ENCODE measurements at regions not wholly inside any gene's neighbourhood (a gene's known extent, or its start where the extent isn't known, plus 50 kb on each side); places are given as distances from the start of the nearest gene placed in this dataset.

DNA sequence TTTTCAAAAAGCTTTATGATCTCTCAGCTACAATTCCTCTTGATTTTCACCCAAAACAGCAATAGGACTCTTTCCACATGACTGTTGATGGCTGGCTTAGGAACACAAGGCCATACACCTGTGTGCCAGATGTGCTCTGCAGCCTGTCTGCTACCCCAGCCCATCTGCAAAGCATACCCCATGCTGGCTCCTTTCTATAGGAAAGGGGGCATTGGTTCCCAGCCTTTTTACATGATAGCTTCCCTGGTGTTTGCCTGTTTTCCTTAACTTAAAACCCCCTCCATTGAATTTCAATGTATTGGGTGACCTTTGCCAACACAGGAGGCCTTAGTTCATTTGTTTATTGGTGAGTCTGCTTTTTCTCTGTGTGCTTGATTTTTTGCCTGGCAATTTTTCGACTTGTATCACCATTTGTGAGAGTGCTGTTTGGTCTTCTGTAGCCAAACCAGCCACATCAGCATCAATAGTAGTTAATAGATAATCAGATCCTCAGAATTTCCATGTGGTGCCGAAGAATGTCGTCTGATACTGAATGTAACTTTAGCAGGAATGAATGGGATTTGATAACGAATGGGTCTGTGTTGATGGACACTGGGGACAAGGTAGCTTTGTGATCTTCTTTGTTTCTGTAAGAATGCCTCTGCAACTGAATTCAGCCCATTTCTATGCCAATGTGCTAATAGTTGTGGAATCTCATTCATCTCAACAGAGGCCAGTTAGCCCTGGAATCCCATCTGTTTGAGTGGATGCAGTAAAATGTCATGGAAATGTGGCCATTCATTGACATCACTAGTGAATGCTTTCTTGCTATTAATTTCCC, 272.2 kb upstream of the RARB start:
- Histone ChIP-seq H3K4me2 (ENCODE audit: low read length) (no peak overlapping the region), H3K4me1 (ENCODE audit: insufficient read depth, low read length, poor library complexity, severe bottlenecking) (no peaks in the 10 kb centered on the region), H3K27ac (ENCODE audit: low read depth, low read length, poor library complexity, severe bottlenecking) (no peak overlapping the region), H3K4me3 (ENCODE audit: low read depth, low read length, poor library complexity, severe bottlenecking) (no peak overlapping the region), H2AFZ (ENCODE audit: low read length) (no peak overlapping the region), H3K79me2 (ENCODE audit: insufficient read depth, low read depth, low read length) (no peaks in the 10 kb centered on the region), H4K20me1 (ENCODE audit: insufficient read depth, low read length) (no peaks in the 10 kb centered on the region), H3K9me2 (ENCODE audit: insufficient read depth, low read length) (no peaks in the 10 kb centered on the region), H3K36me3 (ENCODE audit: insufficient read depth, low read length) (no peaks in the 10 kb centered on the region), H3K9me3 (ENCODE audit: low read length) (no peaks in the 10 kb centered on the region)
- ChIA-PET POLR2A (no interaction called here), CTCF (ENCODE audit: unreplicated experiment) (no interaction called here)
- no peak for DNase-seq (ENCODE audit: low spot score)
- intact Hi-C loops (cut with micrococcal nuclease; ENCODE audit: unreplicated experiment): no loop called here
- BruUV-seq (replicated peaks): no TSS peak
- no peak for TF ChIP-seq EZH2phosphoT487 (IDR thresholded peaks at IDR 0.05; ENCODE audit: borderline replicate concordance, low read depth, low read length)
- TF ChIP-seq, protein P1, sequence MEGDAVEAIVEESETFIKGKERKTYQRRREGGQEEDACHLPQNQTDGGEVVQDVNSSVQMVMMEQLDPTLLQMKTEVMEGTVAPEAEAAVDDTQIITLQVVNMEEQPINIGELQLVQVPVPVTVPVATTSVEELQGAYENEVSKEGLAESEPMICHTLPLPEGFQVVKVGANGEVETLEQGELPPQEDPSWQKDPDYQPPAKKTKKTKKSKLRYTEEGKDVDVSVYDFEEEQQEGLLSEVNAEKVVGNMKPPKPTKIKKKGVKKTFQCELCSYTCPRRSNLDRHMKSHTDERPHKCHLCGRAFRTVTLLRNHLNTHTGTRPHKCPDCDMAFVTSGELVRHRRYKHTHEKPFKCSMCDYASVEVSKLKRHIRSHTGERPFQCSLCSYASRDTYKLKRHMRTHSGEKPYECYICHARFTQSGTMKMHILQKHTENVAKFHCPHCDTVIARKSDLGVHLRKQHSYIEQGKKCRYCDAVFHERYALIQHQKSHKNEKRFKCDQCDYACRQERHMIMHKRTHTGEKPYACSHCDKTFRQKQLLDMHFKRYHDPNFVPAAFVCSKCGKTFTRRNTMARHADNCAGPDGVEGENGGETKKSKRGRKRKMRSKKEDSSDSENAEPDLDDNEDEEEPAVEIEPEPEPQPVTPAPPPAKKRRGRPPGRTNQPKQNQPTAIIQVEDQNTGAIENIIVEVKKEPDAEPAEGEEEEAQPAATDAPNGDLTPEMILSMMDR (conservative IDR thresholded peaks at IDR 0.05; ENCODE audit: low read length): no peak

DNA sequence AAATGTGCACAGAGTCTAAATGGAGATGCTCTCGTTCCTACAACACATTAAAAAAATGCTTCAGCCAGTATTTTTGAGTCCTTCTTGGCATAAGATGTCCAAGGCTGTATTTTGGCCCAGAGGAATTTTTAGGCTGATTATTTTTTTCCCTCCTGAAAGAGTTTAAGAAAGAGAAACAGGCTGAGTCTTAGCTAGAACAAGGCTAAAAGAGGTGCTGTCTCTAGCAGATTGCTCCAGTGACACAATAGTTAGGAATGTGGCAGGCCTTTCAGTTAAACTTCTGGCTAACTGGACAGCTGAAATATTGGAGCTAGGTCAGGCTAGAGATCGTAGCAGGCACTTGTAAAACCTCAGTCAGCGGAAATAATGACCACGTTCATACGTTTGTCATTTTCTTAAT, 271.4 kb upstream of the RARB start:
- H3K9me3 ChIP-seq (ENCODE audit: low read length): no peaks in the 10 kb centered on the region
- BruUV-seq (replicated peaks): no TSS peak
- POLR2A ChIA-PET: no interaction called here
- CTCF ChIA-PET (ENCODE audit: unreplicated experiment): no interaction called here
- intact Hi-C loops (cut with micrococcal nuclease; ENCODE audit: unreplicated experiment): no loop called here
- no peak for DNase-seq (ENCODE audit: low spot score)
- H3K4me2 ChIP-seq (ENCODE audit: low read length): no peak overlapping the region
- H4K20me1 ChIP-seq (ENCODE audit: insufficient read depth, low read length): no peaks in the 10 kb centered on the region
- no peak for TF ChIP-seq EZH2phosphoT487 (IDR thresholded peaks at IDR 0.05; ENCODE audit: borderline replicate concordance, low read depth, low read length)
- TF ChIP-seq, protein P1 (conservative IDR thresholded peaks at IDR 0.05; ENCODE audit: low read length): no peak
- no peak overlapping the region for H2AFZ ChIP-seq (ENCODE audit: low read length)
- H3K4me1 ChIP-seq (ENCODE audit: insufficient read depth, low read length, poor library complexity, severe bottlenecking): no peaks in the 10 kb centered on the region
- H3K36me3 ChIP-seq (ENCODE audit: insufficient read depth, low read length): no peaks in the 10 kb centered on the region
- H3K4me3 ChIP-seq (ENCODE audit: low read depth, low read length, poor library complexity, severe bottlenecking): no peak overlapping the region
- no peaks in the 10 kb centered on the region for H3K79me2 ChIP-seq (ENCODE audit: insufficient read depth, low read depth, low read length)
- no peaks in the 10 kb centered on the region for H3K9me2 ChIP-seq (ENCODE audit: insufficient read depth, low read length)
- H3K27ac ChIP-seq (ENCODE audit: low read depth, low read length, poor library complexity, severe bottlenecking): no peak overlapping the region

DNA sequence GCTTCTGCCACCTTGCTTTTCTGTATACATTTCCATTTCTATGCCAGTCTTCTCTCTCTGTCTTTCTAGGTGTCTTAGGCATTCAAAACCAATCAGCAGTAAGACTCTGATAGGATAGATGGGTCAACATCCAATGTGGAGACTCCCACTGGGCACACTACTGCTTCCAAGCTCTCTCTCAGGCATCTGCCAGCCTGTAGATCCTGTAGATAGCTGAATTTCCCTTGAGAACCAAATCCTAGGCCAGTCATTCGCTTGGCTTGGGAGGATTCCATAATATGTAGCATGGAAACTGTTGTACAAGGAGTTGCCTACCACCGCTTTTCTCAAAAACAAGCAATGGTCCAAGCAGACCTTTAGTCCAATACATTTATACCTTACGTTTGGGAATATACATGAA, 262.8 kb upstream of the RARB start:
- intact Hi-C loops (cut with micrococcal nuclease; ENCODE audit: unreplicated experiment): no loop called here
- no peaks in the 10 kb centered on the region for H4K20me1 ChIP-seq (ENCODE audit: insufficient read depth, low read length)
- no peaks in the 10 kb centered on the region for H3K36me3 ChIP-seq (ENCODE audit: insufficient read depth, low read length)
- CTCF ChIA-PET (ENCODE audit: unreplicated experiment): no interaction called here
- no peaks in the 10 kb centered on the region for H3K4me1 ChIP-seq (ENCODE audit: insufficient read depth, low read length, poor library complexity, severe bottlenecking)
- DNase-seq (ENCODE audit: low spot score): no peak
- no peak overlapping the region for H3K4me3 ChIP-seq (ENCODE audit: low read depth, low read length, poor library complexity, severe bottlenecking)
- BruUV-seq (replicated peaks): no TSS peak
- H3K4me2 ChIP-seq (ENCODE audit: low read length): no peak overlapping the region
- H3K9me3 ChIP-seq (ENCODE audit: low read length): no peaks in the 10 kb centered on the region
- H3K9me2 ChIP-seq (ENCODE audit: insufficient read depth, low read length): no peaks in the 10 kb centered on the region
- H3K79me2 ChIP-seq (ENCODE audit: insufficient read depth, low read depth, low read length): no peaks in the 10 kb centered on the region
- H2AFZ ChIP-seq (ENCODE audit: low read length): no peak overlapping the region
- POLR2A ChIA-PET: no interaction called here
- no peak for TF ChIP-seq EZH2phosphoT487 (IDR thresholded peaks at IDR 0.05; ENCODE audit: borderline replicate concordance, low read depth, low read length)
- TF ChIP-seq, protein P1 (conservative IDR thresholded peaks at IDR 0.05; ENCODE audit: low read length): no peak
- no peak overlapping the region for H3K27ac ChIP-seq (ENCODE audit: low read depth, low read length, poor library complexity, severe bottlenecking)

All from OCI-LY7 (cell line).